Left ventricle myocardium inferior (tissue), 1 donor: ENCODE measurements at regions not wholly inside any gene's neighbourhood (a gene's known extent, or its start where the extent isn't known, plus 50 kb on each side); places are given as distances from the start of the nearest gene placed in this dataset.

ENCODE experiments used
- DNase-seq: peaks from one replicate; pipeline ENCODE4 v3.0.0-alpha.2; 2020
- H3K27ac ChIP-seq: fragments of 200-600 bp; replicated peaks from 2 replicates; pipeline ENCODE4 v1.8.0; 2021
- H3K27me3 ChIP-seq: fragments of 200-600 bp; 2 replicates; pipeline ENCODE4 v1.8.0; 2021; ENCODE audit warnings: low read depth
- H3K36me3 ChIP-seq: fragments of 200-600 bp; 2 replicates; pipeline ENCODE4 v1.8.0; 2021
- H3K4me1 ChIP-seq: fragments of 200-600 bp; 2 replicates; pipeline ENCODE4 v1.8.0; 2021
- H3K4me3 ChIP-seq: fragments of 200-600 bp; 2 replicates; pipeline ENCODE4 v1.8.0; 2021; ENCODE audit warnings: mild to moderate bottlenecking, moderate library complexity
- H3K9me3 ChIP-seq: fragments of 200-600 bp; replicated peaks from 2 replicates; pipeline ENCODE4 v1.8.0; 2021
- intact Hi-C: fragments of 100-400 bp; cut with micrococcal nuclease; formaldehyde crosslinking; loops from one replicate; pipeline ENCODE4 v1.11.0; 2022
- TF ChIP-seq, protein P1 (sequence below): fragments of 200-600 bp; IDR thresholded peaks from 2 replicates; pipeline ENCODE4 v1.8.0; 2021; ENCODE audit warnings: antibody characterized with exemption, mild to moderate bottlenecking, borderline replicate concordance
- donor health status: DM: no; HTN: yes; CAD: no; lungs with severe emphysema.

DNA sequence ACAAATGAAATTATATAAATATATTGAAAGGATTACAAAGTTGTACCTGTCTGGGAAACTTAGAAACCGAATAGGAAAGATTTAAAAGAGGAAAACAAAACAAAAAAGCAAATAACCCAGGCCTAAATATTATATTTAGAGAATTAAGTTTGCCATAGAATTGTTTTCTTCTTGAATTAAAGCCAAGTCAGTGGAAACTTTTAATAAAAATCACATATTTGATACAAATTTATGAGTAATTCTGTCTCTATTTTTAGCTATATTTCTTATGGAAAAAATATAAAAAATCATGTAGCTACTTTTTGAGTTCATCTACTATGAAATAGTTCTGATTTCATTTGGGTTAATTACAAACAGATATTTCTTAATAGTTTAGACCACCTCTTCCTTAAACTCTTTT is 470.2 kb upstream of the HSF2 start:
- Histone ChIP-seq H3K27ac (no peak overlapping the region), H3K4me3 (no peak overlapping the region), H3K9me3 (no peaks in the 10 kb centered on the region), H3K4me1 (peaks cover 18% of the 10 kb centered on the region), H3K36me3 (no peaks in the 10 kb centered on the region), H3K27me3 (no peaks in the 10 kb centered on the region)
- TF ChIP-seq, protein P1, sequence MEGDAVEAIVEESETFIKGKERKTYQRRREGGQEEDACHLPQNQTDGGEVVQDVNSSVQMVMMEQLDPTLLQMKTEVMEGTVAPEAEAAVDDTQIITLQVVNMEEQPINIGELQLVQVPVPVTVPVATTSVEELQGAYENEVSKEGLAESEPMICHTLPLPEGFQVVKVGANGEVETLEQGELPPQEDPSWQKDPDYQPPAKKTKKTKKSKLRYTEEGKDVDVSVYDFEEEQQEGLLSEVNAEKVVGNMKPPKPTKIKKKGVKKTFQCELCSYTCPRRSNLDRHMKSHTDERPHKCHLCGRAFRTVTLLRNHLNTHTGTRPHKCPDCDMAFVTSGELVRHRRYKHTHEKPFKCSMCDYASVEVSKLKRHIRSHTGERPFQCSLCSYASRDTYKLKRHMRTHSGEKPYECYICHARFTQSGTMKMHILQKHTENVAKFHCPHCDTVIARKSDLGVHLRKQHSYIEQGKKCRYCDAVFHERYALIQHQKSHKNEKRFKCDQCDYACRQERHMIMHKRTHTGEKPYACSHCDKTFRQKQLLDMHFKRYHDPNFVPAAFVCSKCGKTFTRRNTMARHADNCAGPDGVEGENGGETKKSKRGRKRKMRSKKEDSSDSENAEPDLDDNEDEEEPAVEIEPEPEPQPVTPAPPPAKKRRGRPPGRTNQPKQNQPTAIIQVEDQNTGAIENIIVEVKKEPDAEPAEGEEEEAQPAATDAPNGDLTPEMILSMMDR = no peak
- intact Hi-C loops = no loop called here
- no peak for DNase-seq

DNA sequence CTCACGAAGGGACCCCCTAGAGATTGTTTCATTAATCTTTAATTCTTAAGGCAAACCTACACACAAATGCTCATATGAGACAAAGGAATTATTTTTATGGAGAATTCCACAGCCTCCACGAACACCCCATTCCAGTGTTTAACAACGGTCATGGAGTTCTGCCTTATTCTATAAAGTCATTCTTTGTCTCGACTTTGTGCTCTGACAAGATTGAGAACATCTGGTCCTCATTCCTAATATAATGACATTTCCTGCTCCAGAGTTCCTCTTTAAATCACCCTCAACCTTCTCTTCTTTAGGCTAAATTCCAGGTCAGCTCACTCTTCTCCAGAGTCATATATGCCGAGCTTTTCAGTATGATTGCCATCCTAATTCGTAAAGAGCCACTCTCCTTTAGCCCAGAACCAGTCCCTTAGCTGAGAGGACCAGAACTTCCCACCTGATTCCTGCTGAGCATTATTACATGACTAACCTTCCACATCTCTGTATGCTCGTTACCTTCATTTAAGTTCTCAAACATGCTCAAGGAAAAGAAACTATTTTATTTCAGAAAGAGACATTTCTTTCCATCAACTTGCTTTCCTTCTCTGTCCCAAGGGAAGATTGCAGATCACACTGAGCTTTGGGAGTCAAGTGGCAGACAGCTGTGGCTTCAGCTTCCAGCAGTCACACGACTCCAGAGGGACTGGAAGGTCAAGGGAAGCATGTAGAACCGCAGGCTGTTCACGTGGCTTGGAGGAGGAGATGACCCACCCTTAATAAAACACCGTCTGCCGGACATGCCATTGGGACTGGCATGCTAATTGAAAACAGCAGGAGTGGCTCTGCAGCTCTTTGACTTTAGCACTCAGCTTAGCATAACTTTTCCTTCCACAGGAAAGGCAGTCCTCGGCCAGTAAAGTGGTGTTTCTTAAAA is 467.1 kb upstream of the HSF2 start:
- peak overlapping the region; percentile 26 for H3K4me3 ChIP-seq
- intact Hi-C loops = no loop called here
- TF ChIP-seq, protein P1 = no peak
- H3K9me3 ChIP-seq = no peaks in the 10 kb centered on the region
- H3K27ac ChIP-seq = peak overlapping the region; percentile 55
- peak; percentile 28 for DNase-seq
- peaks cover 18% of the 10 kb centered on the region for H3K4me1 ChIP-seq
- no peaks in the 10 kb centered on the region for H3K36me3 ChIP-seq
- no peaks in the 10 kb centered on the region for H3K27me3 ChIP-seq

DNA sequence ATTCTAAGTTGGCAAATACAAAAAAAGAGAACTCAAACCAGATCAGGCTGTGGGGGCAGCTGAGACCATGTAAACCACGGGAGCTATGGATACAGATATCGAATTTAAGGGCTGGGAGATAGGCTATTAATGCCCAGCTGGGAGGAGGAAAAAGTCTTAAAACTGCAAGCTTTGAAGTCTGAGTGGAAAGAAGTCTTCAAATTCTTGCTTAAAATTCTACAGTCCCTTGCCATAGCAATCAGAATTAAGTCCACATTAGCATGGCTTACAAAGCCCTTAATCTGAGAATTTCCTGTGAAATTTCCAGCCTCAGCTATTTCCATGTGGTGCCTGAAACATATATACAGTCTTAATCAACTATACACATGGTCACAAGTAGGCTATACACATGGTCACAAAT is 465.0 kb upstream of the HSF2 start:
- Histone ChIP-seq H3K9me3 (peaks cover 16% of the 10 kb centered on the region), H3K4me1 (peaks cover 18% of the 10 kb centered on the region), H3K36me3 (no peaks in the 10 kb centered on the region), H3K4me3 (no peak overlapping the region), H3K27me3 (no peaks in the 10 kb centered on the region), H3K27ac (no peak overlapping the region)
- intact Hi-C loops = no loop called here
- DNase-seq = no peak
- TF ChIP-seq, protein P1 = no peak

DNA sequence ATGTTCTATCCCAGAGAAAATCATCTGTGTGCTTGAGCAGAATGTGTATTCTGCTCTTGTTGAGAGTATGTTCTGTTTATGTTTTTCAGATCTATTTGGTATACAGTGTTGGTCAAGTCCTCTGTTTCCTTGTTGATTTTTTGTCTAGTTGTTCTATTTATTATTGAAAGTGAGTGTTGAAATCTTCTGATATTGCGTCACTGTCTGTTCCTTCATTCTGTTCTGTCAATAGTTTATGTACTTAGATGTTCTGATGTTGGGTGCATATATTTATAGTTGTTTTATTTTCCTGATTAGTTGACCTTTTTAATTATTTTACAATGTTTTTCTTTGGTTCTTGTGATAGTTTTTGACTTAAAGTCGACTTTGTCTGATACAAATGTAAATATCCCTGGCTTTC is 458.7 kb upstream of the HSF2 start:
- intact Hi-C loops = no loop called here
- no peaks in the 10 kb centered on the region for H3K27me3 ChIP-seq
- no peak for DNase-seq
- no peaks in the 10 kb centered on the region for H3K4me1 ChIP-seq
- no peak overlapping the region for H3K4me3 ChIP-seq
- TF ChIP-seq, protein P1 = no peak
- H3K36me3 ChIP-seq = no peaks in the 10 kb centered on the region
- H3K9me3 ChIP-seq = peaks cover 50% of the 10 kb centered on the region
- H3K27ac ChIP-seq = no peak overlapping the region

DNA sequence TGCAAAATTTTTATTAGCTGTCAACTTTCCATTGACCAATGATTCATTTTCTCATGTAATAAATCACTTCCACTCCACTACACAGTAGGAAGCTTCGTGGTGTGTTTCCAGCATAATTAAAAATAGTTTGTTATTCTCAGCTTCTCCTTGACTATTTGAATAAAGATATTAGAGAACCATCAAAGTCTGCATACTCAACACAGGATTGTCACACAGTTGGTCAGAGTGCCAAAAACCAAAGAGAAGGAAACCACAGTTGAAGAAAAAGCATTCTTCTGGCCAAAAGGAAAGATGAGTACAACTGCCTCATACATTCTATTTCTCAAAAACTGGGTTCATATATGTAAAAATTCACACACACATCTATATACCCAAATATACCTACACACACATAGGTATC is 455.1 kb upstream of the HSF2 start:
- H3K27me3 ChIP-seq = no peaks in the 10 kb centered on the region

More for the DNA sequence above, 455.1 kb upstream of the HSF2 start:
- Histone ChIP-seq H3K27ac (no peak overlapping the region), H3K4me3 (no peak overlapping the region), H3K9me3 (peaks cover 34% of the 10 kb centered on the region), H3K36me3 (no peaks in the 10 kb centered on the region), H3K4me1 (no peaks in the 10 kb centered on the region)
- intact Hi-C loops = no loop called here
- DNase-seq = no peak
- TF ChIP-seq, protein P1 = no peak
